Keratinocyte (primary cell): ENCODE measurements at regions not wholly inside any gene's neighbourhood (a gene's known extent, or its start where the extent isn't known, plus 50 kb on each side); places are given as distances from the start of the nearest gene placed in this dataset.

Source experiments
- DNase-seq: peaks from one replicate; pipeline ENCODE4 v3.0.0-alpha.2; 2011; ENCODE audit warnings: low read depth, missing footprints, low spot score
- FAIRE-seq: peaks from 2 replicates; lab custom pipeline; 2011; peaks lifted over from hg19 to GRCh38; lab: Jason Lieb, UNC
- H2AFZ ChIP-seq: 2 replicates; pipeline ENCODE4 v1.6.0; 2012; ENCODE audit warnings: low read length, control low read depth, inconsistent platforms; ENCODE audit not compliant: control insufficient read depth
- H3K27ac ChIP-seq: 2 replicates; pipeline ENCODE4 v1.5.1; 2011; ENCODE audit warnings: low read length; ENCODE audit not compliant: control insufficient read depth, insufficient read depth
- H3K27me3 ChIP-seq: 3 replicates; pipeline ENCODE4 v1.6.0; 2011; ENCODE audit warnings: low read length; ENCODE audit not compliant: control insufficient read depth, insufficient read depth; ENCODE audit errors: extremely low read depth
- H3K36me3 ChIP-seq, 2 experiments: 2 replicates in 1 of 2; 3 replicates in 1 of 2; pipeline ENCODE4 v1.5.1; 2011; ENCODE audit warnings: low read length in 2 of 2, mild to moderate bottlenecking in 1 of 2; ENCODE audit not compliant: control insufficient read depth in 2 of 2, insufficient read depth in 2 of 2; ENCODE audit errors: extremely low read depth in 1 of 2
- H3K4me1 ChIP-seq: 3 replicates; pipeline ENCODE4 v1.5.1; 2011; ENCODE audit warnings: low read length; ENCODE audit not compliant: control insufficient read depth, insufficient read depth; ENCODE audit errors: extremely low read depth
- H3K4me2 ChIP-seq: 3 replicates; pipeline ENCODE4 v1.6.0; 2011; ENCODE audit warnings: low read depth, low read length; ENCODE audit not compliant: control insufficient read depth, insufficient read depth; ENCODE audit errors: extremely low read depth
- H3K4me3 ChIP-seq, 3 experiments: fragments of 200-600 bp in 1 of 3; sonication (generic) in 1 of 3; 2 replicates in 2 of 3; 3 replicates in 1 of 3; pipeline ENCODE4 v1.5.1; 2011 to 2016; ENCODE audit warnings: low read length in 3 of 3, mild to moderate bottlenecking in 3 of 3, control low read depth in 2 of 3, inconsistent platforms in 1 of 3, low read depth in 1 of 3, mixed read lengths in 1 of 3, mixed run types in 1 of 3, moderate library complexity in 1 of 3; ENCODE audit not compliant: control insufficient read depth in 2 of 3, insufficient read depth in 2 of 3; ENCODE audit errors: extremely low read depth in 1 of 3
- H3K79me2 ChIP-seq: 2 replicates; pipeline ENCODE4 v1.6.0; 2012; ENCODE audit warnings: low read length; ENCODE audit not compliant: control insufficient read depth, insufficient read depth
- H3K9ac ChIP-seq: 3 replicates; pipeline ENCODE4 v1.6.0; 2011; ENCODE audit warnings: low read length; ENCODE audit not compliant: control insufficient read depth, insufficient read depth; ENCODE audit errors: extremely low read depth
- H3K9me1 ChIP-seq: 3 replicates; pipeline ENCODE4 v1.6.0; 2011; ENCODE audit warnings: low read length; ENCODE audit not compliant: control insufficient read depth, insufficient read depth; ENCODE audit errors: extremely low read depth
- H3K9me3 ChIP-seq: 2 replicates; pipeline ENCODE4 v1.5.1; 2012; ENCODE audit warnings: low read depth, low read length; ENCODE audit not compliant: control insufficient read depth
- H4K20me1 ChIP-seq: 3 replicates; pipeline ENCODE4 v1.6.0; 2011; ENCODE audit warnings: low read length; ENCODE audit not compliant: control insufficient read depth, insufficient read depth; ENCODE audit errors: extremely low read depth
- CTCF ChIP-seq, 3 experiments: IDR thresholded peaks in 1 of 3; conservative IDR thresholded peaks in 1 of 3; optimal IDR thresholded peaks in 1 of 3; 2 replicates in 2 of 3; 3 replicates in 1 of 3; pipeline versions ENCODE3 to v1.5.1; 2011; ENCODE audit warnings: low read length in 3 of 3, mild to moderate bottlenecking in 3 of 3, moderate library complexity in 2 of 3, control low read depth in 1 of 3, inconsistent platforms in 1 of 3; ENCODE audit not compliant: insufficient read depth in 2 of 3; ENCODE audit errors: extremely low read depth in 1 of 3
- EZH2 ChIP-seq: IDR thresholded peaks from one replicate; pipeline ENCODE4 v1.6.1; 2012; ENCODE audit warnings: inconsistent platforms, mild to moderate bottlenecking, low read length, moderate library complexity
- dilution Hi-C: fragments of 300-500 bp; cut with MboI; formaldehyde crosslinking; loops from one replicate; pipeline ENCODE4 v1.7.0; 2020; ENCODE audit warnings: low sequenced_read_pairs; ENCODE audit not compliant: extremely low pct_ligation_motif_present

- dilution Hi-C loops: no loop called here
- Histone ChIP-seq H3K27ac (no peak overlapping the region), H3K9ac (no peak overlapping the region), H3K79me2 (no peaks in the 10 kb centered on the region), H3K4me2 (no peak overlapping the region), H2AFZ (no peak overlapping the region), H4K20me1 (no peaks in the 10 kb centered on the region), H3K4me3 (no peak overlapping the region), H3K9me3 (no peaks in the 10 kb centered on the region), H3K4me1 (peaks cover 25% of the 10 kb centered on the region), H3K9me1 (no peaks in the 10 kb centered on the region), H3K27me3 (no peaks in the 10 kb centered on the region), H3K36me3 (no peaks in the 10 kb centered on the region)
- TF ChIP-seq EZH2: no peak
- DNase-seq (no peak), FAIRE-seq (no peak)
These were observed 233.5 kb upstream of the SERP2 start for GRCh38 chr13:44140146-44140545.

GRCh38 chr13:44140888-44141724 is 232.5 kb upstream of the SERP2 start:
- no peak for DNase-seq

More at GRCh38 chr13:44140888-44141724, 232.5 kb upstream of the SERP2 start:
- peak overlapping the region; percentile 97 for H3K9ac ChIP-seq
- H3K9me3 ChIP-seq: no peaks in the 10 kb centered on the region
- no peak for TF ChIP-seq CTCF (optimal IDR thresholded peaks at IDR 0.05 in 1 of 3, IDR thresholded peaks at IDR 0.05 in 1 of 3, conservative IDR thresholded peaks at IDR 0.05 in 1 of 3; ENCODE audit: extremely low read depth in 1 of 3, insufficient read depth in 2 of 3, low read length in 3 of 3)
- TF ChIP-seq EZH2: no peak
- dilution Hi-C loops: no loop called here
- FAIRE-seq: peak; percentile 81
- no peaks in the 10 kb centered on the region for H4K20me1 ChIP-seq
- H3K4me1 ChIP-seq: peaks cover 25% of the 10 kb centered on the region
- peak overlapping the region; percentile 96 for H3K4me2 ChIP-seq
- no peaks in the 10 kb centered on the region for H3K79me2 ChIP-seq
- H3K27ac ChIP-seq: peak overlapping the region; percentile 96
- no peaks in the 10 kb centered on the region for H3K9me1 ChIP-seq
- peak overlapping the region; percentile 89 for H2AFZ ChIP-seq
- H3K4me3 ChIP-seq: peak overlapping the region; percentile 50 to 71 (median 63)
- no peaks in the 10 kb centered on the region for H3K27me3 ChIP-seq
- no peaks in the 10 kb centered on the region for H3K36me3 ChIP-seq
